ENCODE measurements at regions not wholly inside any gene's neighbourhood (a gene's known extent, or its start where the extent isn't known, plus 50 kb on each side); places are given as distances from the start of the nearest gene placed in this dataset.

GRCh38 chr6:139523986-139524385 lies 149.5 kb upstream of the CITED2 start:
- Mint-ChIP-seq H3K27me3 (ENCODE audit: low read depth) (no peaks in the 10 kb centered on the region), H3K27ac (ENCODE audit: unreplicated experiment) (no peak overlapping the region), H3K4me3 (no peak overlapping the region), H3K4me1 (peaks cover 8% of the 10 kb centered on the region), H3K9me3 (peaks cover 19% of the 10 kb centered on the region), H3K36me3 (ENCODE audit: low read depth) (peaks cover 4% of the 10 kb centered on the region)
- no peak for TF ChIP-seq CTCF (conservative IDR thresholded peaks at IDR 0.05)
- no peak for DNase-seq (ENCODE audit: low read depth, low spot score)

GRCh38 chr6:139522511-139523220 lies 148.2 kb upstream of the CITED2 start:
- Mint-ChIP-seq H3K27me3 (ENCODE audit: low read depth) (no peaks in the 10 kb centered on the region), H3K4me1 (peaks cover 8% of the 10 kb centered on the region), H3K9me3 (peaks cover 14% of the 10 kb centered on the region), H3K36me3 (ENCODE audit: low read depth) (peaks cover 4% of the 10 kb centered on the region), H3K27ac (ENCODE audit: unreplicated experiment) (no peak overlapping the region), H3K4me3 (no peak overlapping the region)
- DNase-seq (ENCODE audit: low read depth, low spot score): no peak
- no peak for TF ChIP-seq CTCF (conservative IDR thresholded peaks at IDR 0.05)

- Mint-ChIP-seq H3K27me3 (ENCODE audit: low read depth) (no peaks in the 10 kb centered on the region), H3K27ac (ENCODE audit: unreplicated experiment) (no peak overlapping the region), H3K36me3 (ENCODE audit: low read depth) (no peaks in the 10 kb centered on the region), H3K9me3 (peaks cover 9% of the 10 kb centered on the region), H3K4me3 (no peak overlapping the region), H3K4me1 (peaks cover 8% of the 10 kb centered on the region)
- no peak for TF ChIP-seq CTCF (conservative IDR thresholded peaks at IDR 0.05)
- DNase-seq (ENCODE audit: low read depth, low spot score): no peak
These were observed 146.9 kb upstream of the CITED2 start for GRCh38 chr6:139521338-139521737.

- TF ChIP-seq CTCF (conservative IDR thresholded peaks at IDR 0.05): no peak
- H3K9me3 Mint-ChIP-seq: peaks cover 9% of the 10 kb centered on the region
- H3K36me3 Mint-ChIP-seq (ENCODE audit: low read depth): peaks cover 1% of the 10 kb centered on the region
- peaks cover 8% of the 10 kb centered on the region for H3K4me1 Mint-ChIP-seq
- no peaks in the 10 kb centered on the region for H3K27me3 Mint-ChIP-seq (ENCODE audit: low read depth)
- H3K4me3 Mint-ChIP-seq: no peak overlapping the region
- no peak overlapping the region for H3K27ac Mint-ChIP-seq (ENCODE audit: unreplicated experiment)
- DNase-seq (ENCODE audit: low read depth, low spot score): no peak
These were observed 145.9 kb upstream of the CITED2 start for GRCh38 chr6:139520321-139520768.

- Mint-ChIP-seq H3K27me3 (ENCODE audit: low read depth) (no peaks in the 10 kb centered on the region), H3K4me1 (peaks cover 10% of the 10 kb centered on the region), H3K27ac (ENCODE audit: unreplicated experiment) (no peak overlapping the region), H3K4me3 (no peak overlapping the region), H3K36me3 (ENCODE audit: low read depth) (peaks cover 3% of the 10 kb centered on the region), H3K9me3 (peaks cover 9% of the 10 kb centered on the region)
- no peak for DNase-seq (ENCODE audit: low read depth, low spot score)
- TF ChIP-seq CTCF (conservative IDR thresholded peaks at IDR 0.05): no peak
These were observed 145.2 kb upstream of the CITED2 start for GRCh38 chr6:139519571-139520031.

All from neural crest cell (in vitro differentiated cells).